Kasumi-1 (cell line): ENCODE measurements at regions not wholly inside any gene's neighbourhood (a gene's known extent, or its start where the extent isn't known, plus 50 kb on each side); places are given as distances from the start of the nearest gene placed in this dataset.
A peak's percentile ranks its signal among the peaks of the same experiment; 100 is the strongest.
"Not testable (repeated sequence)": the region's sequence is repeated elsewhere in the genome, so short reads cannot be mapped to it uniquely, and the experiment has no call there.

Experiments used
- DNase-seq, 2 experiments: peaks; one replicate each; lab custom pipeline; 2025; lab: John Stamatoyannopoulos, UW

DNA sequence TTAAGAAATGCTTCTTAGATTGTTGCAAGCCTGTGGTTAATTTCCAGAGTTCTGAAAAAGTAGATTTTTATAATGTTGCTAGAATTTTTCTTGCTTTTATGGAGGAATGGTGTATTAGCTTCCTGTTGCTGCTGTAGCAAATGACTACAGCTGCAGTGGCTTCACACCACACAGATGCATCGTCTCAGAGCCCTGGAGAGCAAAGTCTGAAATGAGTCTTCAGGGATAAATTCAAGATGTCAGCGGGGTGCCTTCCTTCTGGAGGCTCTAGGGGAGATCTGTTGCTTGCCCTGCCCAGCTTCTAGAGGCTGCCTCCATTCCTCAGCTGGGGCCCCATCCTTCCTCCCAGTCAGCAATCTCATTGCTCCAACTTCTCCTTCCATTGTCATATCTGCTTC, 187.8 kb downstream of the ZNF516 start:
- no peak for DNase-seq

DNA sequence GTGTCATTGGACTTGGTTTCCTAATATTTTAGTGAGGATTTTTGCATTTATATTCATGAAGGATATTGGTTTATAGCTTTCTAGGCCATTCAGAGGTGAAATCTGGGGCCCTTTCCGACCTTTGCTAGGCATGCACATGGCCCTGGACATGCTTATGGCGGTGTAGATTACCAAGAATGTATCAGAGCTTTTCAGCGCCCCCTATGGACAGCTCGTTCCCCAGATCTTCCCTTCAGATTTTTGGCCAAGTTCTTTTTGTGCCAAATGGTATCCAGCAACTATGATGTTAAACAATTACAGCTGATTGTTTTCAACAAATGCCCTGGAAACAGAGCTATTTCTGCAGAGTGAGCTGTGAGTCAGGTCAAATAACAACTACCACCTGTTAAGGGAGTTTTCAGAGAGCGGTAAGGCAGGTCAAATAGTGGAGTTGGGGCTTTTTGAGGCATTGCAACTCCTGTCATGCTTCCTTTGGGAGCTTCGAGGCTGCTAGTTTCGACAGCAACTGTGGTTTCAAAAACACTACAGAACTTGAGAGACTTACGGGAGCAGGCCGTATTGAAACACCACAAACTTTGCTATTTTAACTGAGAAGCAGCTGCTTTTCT, 188.3 kb downstream of the ZNF516 start:
- DNase-seq = no peak

DNA sequence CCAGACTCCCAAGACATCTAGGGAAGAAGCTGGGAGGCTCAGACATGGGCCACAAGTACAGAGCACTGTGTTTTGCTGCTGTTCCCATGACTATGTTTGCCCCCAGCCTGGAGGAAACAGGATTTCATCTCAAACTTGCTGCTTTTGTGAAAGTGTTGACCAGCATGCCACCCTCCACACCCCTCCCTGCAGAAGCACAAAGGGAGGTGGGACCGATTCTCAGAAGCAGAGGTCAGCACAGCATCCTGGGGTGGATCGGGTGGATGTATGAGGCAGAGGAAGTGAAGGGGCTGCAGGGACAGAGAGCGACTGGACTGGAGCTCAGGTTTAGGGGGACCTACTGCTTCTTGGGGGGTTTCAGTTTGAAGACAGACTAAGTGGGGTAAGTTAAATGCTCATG, 209.2 kb downstream of the ZNF516 start:
- no peak for DNase-seq

DNA sequence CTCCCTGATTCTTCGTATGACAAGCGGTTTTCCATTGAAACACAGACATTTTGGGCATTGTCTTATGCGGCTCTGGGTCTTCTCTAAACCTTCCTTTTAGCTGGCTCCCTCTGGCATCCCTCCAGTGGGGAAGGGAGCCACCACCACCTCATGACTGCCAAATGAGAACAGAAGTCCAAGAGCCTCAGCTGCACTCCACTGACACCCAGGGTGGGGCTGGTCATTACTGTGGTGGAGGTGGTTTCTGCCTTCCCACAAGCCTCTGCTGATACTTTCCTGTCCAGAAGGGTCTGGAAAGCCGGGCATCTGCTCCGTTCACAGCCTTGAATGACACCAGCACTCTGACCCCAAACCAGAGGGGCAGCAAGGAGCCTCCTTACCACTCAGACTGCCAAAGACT, 213.5 kb downstream of the ZNF516 start:
- no peak for DNase-seq

DNA sequence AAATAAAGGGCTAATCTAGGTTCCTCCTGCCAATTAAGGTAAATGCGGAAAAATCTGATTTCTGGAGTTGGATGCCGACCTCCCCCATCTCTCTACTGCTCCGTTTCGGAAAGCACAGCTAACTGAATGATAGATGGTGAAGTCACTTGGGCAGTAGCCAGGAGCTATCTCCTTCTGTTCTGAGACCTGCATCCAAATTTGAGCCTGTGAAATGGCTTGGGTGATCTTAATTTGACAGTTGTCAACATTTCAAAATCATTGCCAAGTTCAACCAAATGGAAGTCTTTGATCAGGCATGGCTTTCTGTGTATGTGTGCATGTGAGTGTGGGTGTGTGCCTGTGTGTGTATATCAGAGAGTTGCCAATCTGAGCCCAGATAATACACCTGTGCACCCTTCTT, 217.2 kb downstream of the ZNF516 start:
- DNase-seq = no peak

DNA sequence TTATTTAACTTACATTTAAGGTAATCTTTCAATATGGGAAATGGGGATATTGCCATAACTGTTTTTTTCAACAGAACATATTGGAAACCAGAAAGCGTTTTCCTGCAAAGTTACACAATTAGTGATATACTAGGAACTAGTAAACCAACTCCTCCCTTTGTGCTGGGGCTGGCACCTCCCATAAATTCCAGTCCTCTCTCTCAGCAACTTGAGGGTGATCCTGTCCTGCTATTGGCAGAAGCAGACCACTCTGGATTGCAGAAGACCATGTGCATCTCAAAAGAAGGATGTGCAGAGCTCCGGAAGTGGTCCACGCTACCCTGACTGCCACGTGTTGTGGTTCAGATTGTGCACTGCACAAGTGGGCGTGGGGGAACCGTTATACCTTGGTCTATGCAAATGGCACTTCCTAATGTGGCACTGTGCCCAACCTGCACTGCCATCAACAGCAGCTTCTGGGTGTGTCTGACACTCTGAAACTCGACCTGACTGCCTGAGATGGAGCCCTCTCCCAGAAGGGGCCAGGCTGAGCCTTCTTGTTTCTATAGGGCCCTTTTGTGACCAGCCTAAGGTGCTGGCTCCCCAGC, 219.2 kb downstream of the ZNF516 start:
- no peak for DNase-seq

DNA sequence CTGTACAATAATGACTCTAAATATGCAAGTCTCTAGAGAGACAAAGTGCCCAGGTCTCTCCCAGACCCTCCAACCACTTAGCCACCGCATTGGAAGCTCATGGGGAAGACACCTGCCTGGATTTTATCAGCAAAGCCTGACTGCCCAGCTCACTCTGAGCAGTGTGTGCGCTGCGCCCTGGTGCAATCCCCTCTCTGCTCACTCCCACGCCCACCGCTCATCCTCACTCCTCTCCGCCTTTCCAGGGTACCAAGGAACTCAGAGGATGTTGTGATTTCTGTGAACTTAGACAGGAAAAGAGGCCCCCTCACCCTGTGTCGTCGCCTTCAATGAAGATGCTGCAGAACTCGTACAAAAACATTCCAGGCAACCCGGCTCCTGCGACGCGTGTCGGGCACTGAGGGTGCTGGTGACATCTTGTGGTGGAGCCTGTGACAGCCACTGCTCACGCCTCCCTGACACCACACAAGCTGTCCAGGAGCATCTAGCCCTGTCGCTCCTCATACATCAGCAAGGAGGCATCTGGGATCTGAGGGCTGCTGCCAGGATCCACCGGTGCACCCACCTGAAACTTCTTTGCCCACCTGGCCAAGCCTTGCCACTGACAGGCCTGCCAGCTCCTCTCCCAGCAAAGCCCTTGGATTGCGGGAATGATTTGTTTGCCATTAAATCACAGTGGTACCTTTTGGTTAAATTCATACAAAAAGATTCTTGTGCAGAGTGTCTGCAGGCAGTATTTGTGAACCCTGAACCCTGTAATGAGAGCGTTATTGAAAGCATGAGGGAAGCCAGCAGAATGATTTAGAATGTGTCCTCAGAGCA, 220.4 kb downstream of the ZNF516 start:
- DNase-seq = peak; percentile 51 to 59

DNA sequence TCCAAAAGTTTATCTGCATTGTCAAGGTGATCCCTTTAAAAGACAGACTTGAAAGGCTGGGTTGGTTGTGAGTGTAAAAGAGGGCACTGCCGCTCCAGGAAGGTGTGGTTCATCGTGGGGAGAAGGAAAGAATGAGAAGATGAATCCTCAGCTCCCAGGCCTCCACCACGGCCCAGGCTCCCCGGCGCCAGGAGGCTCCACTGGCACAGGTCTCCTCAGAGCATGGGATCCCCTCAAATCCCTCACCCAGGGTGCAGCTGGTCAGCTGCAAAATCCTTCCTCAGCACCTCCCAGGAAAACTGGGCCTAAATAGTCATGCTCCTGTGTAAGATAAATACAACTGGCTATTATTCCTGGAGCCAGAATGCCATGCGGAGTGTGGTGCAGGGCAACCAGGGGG, 221.1 kb downstream of the ZNF516 start:
- no peak for DNase-seq

DNA sequence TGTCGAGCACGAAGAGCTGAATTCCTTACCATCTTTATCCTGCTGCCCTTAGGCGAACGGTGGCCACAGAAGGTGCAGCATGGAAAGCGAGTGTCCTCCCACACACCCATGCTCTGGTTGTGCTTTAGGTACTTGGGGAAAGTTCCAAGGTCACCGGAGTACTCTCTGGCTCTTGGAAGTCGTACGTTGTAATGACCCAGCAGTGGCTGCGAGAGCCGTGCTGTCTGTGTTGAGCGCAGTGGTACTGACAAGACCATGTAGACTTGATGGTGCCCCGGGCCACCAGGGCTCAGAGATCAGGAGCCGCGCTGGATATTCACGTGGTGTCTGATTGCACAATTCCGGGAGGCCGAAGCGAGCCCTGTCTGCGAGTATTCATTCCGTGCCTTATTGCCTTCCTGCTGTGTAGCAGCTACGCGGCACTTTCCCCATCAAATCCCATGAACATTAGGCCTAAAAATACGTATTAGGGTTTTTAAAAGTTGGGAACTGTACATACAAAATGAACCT, 222.0 kb downstream of the ZNF516 start:
- DNase-seq = no peak

DNA sequence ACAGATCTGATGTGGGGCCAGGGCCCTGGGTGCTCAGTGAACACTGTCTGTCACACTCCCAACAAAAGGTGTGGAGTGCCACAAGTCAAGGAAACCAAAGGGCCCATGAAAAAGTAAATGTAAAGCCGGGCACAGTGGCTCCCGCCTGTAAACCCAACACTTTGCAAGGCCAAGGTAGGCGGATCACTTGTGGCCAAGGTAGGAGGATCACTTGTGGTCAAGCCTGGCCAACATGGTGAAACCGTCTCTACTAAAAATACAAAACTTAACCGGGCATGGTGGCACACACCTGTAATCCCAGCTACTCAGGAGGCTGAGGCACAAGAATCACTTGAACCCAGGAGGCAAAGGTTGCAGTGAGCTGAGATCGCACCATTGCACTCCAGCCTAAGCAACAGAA, 227.6 kb downstream of the ZNF516 start:
- DNase-seq = not testable (repeated sequence)

DNA sequence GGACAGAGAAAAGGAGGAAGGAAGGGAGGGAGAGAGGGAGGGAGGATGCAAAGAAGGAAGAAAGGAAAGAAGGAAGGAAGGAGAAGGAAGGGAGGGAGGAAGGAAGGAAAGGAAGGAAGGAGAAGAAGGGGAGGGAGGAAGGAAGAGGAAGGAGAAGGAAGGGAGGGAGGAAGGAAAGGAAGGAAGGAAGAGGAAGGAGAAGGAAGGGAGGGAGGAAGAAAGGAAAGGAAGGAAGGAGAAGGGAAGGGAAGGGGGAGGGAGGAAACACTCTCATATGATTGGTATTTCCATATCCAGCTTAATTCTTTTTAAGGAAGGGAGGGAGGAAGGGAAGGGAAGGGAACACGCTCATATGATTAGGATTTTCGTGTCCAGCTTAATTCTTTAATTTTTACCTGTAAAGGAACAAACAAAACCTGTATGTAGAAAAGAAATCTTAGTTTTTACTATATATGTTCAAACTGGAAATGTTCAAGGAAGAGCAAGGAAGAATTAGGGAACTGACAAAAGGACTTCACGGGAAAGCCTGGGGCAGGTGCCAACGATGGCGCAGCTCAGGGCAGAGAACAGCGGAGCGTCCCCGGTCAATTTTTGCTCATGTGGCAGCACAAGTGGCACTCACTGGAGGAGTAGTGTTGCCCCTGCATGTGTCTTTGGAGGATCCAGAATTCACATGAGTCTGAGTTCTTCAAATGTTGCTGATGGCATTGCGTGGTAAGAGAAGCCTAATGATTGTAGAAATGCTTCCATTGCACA, 228.6 kb downstream of the ZNF516 start:
- no peak for DNase-seq

DNA sequence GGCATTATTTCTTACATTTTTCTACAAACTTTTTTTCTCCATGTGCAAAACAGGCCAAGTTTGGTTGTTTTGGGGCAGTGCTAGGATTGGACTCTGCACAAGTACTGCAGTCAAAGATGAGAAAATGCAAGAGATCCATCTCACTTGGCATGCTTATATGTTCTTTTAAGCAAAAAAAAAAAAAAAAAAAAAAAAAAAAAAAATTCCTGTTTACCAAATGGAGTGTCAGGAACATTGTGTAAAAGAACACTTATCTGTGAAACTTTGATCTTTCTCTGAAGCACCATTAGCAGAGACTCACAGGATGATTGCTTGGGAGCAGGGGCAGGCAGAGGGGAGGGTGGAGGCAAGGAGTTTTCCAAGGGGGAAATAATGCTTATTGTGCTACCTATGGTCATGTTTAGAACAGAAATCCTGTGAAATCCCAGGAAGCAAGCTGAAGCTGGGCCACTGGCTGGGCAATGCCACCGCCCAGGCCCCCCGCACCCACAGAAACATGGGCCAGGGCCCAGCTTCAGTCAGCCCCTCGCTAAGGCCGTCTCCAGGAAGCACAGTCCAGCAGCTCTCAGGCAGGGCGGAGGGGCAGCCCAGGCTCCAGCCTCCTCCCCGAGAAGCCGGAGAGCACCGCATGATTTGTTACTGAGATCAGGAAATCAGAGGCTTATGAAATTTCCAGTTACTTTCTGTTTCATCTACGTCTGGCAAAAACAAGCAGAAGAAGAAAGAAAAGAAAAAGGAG, 229.4 kb downstream of the ZNF516 start:
- DNase-seq = no peak

DNA sequence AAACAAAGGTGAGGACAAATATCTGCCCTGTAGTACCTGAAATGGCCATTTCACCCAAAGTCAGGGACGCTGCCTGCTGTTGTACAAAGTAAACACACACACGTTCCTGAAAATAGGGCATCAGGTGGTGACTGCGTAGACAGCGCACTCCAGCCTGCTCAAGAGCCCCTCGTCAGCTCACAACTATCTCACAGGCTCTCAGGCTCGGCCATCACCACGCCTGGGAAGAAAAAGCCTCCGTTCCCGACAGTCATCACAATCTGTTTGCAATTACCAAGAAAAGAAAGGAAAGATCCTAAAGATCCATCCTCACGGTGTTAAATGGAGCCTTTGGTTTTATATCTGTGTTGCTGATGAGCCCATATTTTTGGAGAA, 230.2 kb downstream of the ZNF516 start:
- no peak for DNase-seq

DNA sequence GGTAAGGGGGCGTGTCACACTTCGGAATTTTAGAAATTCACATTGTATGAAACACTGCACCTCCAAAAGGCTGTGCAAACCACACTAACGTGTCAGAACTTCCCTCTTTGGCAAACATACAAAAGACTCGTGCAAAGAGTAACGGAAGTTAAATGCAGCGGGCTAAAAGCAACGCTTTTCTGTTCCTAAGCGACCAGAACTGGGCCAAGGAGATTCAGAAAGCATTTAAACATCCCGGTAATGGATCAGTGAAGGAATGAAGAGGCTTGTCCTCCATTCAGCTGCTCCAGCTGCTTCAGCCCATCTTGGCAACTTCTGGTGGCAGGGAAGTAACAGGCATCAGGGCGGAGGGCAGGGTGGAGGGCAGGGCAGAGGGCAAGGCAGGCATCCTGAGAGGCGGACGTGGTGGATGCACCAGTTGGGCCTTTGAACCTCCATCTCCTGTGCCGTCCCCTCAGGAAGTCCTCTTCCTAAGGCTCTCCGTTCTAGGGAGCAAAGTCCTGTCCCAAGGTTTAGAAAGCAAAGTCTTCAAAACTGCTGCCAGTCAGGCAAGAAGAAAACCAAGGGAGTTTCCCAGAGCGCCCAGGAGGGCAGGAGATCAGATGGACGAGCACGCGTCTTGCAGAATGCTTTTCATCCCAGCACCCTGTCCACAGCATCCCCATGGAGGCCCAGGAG, 230.7 kb downstream of the ZNF516 start:
- DNase-seq = no peak

DNA sequence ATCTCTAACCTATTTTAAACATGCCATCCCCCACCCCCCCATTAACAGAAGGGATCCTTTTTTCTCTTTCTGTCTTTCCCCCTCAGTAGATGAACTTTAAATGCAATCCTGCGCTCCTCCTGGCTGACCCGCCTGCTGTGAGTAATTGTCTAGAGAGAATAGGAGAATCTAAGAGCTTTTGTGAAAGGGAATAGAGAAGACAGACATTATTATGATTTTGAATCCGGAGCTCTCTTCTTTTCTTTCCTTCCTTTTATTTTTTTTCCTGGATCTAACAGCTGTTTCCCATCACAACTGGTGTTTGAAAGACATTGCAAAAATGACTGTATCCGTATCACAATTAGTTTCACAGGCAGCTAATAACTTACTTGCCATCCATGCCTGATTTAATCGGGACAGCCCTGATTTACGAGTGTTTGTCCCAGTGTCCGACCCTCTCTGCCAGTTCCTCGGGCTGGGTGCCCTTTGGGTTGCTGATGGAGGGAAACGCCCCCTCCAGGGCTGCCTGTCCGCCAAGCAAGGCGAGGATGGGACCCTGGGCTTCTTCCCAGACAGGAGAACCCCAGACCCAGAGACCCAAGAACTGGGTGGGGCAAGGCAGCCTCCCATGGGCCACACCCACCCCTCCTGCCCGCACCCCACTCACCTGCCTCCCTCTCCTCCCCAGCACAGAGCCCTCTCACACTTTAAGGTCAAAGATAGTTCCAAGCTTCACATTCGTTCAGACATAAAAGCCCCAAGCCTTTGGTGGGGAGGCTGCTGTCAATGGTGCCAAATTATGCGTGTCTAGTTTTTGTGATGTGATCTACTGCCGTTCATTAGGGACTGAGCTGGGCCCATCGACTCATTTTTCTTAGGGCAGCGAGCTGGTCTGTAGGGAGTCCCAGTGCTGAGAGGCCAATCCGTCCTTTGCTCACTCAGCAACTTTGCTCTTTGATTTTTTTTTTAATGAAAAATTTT, 231.7 kb downstream of the ZNF516 start:
- DNase-seq = no peak

DNA sequence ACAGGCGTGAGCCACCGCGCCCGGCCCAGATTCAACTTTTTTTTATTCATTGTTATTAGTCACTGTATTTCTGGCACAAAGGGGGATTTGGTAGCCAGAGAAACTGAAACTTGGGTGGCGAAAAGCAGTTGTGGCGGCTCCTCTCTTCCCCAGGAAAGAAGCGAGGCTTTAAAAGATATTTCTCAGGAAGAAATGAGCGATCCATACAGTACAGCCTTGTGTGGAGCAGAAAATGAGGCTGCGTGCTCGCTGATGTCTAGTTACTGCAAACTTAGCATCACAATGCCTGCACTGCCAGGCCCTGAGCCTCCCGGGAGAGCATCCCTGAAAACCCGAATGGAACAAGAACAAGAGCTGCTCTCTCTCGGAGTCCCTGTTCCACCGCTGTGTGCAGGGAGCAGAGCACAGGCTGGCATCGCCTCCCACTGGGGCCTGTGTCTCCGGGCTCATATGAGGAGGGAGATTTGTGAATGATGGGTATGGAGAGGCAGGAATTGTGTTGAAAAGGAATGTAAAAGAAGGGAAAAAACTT, 234.0 kb downstream of the ZNF516 start:
- no peak for DNase-seq

DNA sequence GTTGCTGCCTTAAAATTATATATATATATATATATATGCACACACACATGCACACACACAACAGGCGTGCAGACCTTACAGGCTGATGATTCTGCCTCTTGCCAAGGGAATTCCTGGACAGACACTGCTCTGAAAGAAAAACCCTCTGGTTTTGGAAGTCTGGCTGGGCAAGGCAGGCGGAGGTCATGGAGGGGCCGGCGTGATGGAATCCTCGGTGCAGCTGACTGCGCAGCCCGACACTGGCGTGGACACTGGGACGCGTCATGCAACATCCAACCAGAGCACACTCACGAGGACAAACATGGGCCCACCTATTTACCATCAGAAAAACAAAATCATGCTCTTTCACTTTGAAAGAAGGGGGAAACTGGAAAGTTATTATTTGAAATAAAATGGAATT, 235.3 kb downstream of the ZNF516 start:
- DNase-seq = no peak

DNA sequence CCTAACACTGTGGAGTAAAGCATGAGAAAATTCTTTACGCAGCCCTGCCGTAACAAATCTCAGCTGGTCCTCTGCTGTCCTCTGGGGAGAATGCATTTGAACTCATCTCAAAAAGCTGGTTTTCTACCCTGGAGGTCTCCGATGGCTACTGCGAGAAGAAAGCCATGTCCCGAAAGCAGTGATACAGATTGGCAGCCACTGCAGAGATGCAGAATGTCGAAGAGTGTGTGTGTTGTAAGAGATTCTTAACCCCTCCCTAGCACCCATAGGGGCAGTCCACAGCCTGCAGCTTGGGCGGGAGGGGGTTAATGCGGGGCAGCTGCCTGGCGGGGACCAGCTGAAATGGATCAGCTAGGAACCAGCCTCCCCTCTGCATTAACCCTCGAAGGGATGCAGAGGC, 235.9 kb downstream of the ZNF516 start:
- DNase-seq = no peak

DNA sequence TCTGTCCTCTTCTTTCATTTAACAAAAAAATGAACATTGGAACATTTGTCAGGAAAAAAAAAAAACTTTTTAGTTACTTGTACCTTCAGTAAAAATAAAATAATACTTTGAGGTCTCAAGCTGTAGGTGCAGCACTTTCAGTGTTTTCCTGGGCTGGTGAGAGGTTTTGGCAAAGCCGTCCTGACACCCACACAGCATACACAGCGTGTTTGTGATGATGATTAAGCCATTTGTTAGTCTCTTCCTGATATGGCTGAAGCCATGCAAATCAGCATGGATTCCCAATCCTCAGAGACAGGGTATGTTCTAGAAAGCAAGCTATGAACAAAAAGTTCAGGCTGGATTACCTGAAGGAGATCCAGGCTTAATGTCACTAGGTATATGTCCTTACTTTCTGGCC, 236.8 kb downstream of the ZNF516 start:
- DNase-seq = no peak
